ENCODE measurements at regions not wholly inside any gene's neighbourhood (a gene's known extent, or its start where the extent isn't known, plus 50 kb on each side); places are given as distances from the start of the nearest gene placed in this dataset.

DNA sequence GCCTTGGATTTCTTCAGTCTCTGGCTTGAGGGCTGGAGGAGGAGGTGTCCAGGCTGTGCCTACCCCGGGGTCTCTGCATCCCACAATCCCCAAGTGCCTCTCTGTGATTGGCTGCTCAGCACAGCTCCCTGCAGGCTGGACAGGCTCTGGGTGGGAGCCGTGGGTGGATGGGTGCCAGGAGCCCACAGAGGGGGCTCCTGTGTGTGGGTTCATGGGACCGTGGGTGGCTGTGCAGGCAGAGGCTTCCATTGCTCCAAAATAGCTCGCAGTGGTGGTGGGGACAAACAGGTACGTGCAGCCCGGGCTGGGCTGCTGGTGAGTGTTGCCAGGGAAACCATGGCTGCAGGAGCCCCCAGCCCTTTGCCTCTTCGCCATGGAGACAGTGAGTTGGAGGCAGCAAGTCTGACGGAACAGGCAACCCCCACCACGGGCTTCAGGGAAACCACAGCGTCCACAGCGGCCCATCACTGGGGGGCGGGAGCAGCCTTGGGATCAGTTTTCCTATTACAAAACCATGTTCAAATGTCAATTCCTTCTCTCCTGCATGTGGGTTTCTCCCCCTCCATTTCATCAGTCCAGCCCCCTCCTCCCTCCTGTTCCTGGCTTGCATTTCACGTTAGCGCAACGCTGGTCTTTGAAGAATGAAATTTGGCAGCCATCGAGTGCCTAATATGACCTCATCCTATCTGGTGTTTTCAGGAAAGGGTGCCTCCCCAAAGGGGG lies 155.2 kb downstream of the TRIM29 start:
- DNase-seq: no peak

DNA sequence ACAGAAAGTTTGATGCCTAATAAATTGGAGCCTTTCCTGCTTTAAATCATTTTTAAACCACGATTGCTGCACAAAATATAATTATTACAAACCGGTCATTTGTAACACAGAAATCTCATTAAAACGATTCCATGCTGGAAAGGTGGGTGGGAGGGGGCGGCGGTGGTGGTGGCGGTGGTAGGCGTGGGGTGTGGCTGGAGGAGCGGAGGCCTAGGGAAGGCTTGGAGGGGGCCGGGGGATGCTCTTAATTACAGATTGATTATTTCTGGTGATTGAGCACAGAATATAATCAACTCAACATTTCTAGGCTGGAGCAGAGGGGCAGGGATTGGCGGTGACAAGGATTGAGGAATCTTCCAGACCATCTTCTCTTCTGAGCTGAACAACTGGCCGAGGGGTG lies 157.5 kb downstream of the TRIM29 start:
- no peak for DNase-seq

DNA sequence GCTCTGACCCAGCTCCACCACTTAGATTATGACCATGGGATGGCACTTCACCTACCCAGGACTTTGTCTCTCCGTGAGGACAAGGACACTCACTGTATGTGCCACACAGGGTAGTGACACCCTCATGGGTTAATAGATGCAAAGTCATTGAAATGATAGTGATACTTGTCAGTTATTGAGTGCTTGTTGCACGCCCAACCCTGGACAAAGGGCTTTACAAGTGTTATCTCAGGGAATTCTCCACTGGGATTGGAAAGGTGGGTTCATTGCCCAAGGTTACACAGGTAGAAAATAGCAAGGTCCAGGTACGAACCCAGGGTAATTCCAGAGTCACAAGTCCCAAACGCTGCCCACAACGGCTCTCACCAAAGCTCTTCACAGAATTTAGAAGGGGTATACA lies 158.2 kb downstream of the TRIM29 start:
- no peak for DNase-seq

DNA sequence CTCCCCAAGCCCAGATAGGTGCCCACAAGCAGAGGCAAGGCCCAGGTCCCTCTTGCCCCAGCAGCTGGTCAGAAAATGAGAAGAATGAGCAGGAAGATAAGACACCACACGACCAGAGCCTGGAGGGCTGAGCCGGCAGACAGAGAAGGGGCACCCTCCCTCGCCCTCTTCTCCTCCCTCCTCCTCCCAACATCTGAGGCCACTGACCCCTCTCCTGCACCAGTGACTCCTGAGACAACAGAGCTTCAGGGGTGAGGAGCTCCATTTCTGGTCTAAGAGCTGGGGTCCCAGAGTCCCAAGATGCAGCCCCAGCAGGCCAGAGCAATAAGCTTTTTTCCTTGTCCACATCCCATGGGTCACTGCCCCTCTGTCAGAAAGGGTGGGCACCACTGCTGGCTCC lies 159.2 kb downstream of the TRIM29 start:
- DNase-seq: no peak

DNA sequence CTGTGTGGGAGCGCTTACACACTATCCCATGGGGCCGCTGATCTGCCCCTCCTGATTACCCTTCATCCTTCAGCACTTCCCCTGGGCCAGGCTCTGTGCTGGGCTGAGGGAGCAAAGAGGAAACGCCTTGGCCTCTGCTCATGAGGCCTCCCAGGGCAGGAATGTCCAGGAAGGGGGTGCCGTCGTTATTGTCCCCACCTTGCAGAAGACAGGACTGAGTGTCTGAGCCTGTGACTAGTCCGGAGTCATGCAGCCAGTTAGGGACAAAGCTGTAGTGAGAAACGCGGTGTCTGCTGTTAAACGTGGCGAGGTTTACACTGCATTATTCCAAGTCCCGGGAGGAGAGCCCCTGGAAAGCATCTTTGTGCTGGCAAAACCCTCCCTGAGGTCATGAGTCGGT lies 160.0 kb downstream of the TRIM29 start:
- DNase-seq: no peak

DNA sequence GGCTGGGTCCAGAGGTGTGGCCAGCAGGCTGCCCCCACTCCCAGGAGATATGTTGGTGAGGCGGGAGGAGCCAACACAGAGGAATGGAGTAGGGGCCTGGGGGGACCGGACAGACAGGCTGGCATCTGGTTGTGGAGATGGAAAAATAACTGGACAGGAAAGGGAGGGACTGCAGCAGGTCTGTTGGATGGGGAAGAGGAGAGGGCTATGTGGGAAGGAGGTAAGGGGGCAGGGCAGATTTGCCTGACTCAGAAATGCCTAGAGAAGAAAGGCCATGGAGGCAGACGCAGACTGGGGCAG lies 160.4 kb downstream of the TRIM29 start:
- no peak for DNase-seq

DNA sequence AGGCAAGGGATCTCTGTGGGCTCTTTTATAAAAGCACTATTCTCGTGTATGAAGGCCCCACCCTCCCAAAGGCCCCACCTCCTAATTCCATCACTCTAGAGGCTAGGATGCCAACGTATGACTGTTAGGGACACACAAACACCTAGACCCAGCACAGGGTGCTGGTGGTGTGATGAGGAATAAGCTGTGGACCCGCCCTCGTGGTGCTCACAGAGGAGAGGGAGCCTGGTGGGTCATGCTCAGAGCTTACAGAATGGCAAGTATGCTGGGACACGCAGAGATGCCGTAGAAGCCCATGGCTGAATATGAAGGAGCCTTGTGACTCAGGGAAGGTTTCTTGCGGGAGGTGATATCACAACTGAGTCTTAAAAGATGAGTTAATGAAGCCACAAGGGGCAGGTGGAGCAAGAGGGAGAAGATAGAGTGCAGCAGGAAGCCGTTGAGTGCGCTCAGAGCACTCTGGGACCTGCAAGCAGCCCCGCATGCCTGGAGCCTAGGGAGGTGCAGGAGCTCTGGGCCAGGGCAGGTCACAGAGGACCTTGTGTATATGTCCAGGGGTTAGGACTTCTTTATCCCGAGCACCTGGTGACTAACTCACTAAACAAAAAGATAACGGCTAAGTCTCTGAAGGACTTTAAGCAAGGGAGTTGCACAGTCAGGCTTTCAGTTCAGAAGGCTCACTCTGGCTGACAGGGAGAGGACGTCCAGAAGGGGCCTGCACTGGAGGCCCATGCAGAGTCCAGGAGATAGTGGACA lies 160.9 kb downstream of the TRIM29 start:
- DNase-seq: no peak

DNA sequence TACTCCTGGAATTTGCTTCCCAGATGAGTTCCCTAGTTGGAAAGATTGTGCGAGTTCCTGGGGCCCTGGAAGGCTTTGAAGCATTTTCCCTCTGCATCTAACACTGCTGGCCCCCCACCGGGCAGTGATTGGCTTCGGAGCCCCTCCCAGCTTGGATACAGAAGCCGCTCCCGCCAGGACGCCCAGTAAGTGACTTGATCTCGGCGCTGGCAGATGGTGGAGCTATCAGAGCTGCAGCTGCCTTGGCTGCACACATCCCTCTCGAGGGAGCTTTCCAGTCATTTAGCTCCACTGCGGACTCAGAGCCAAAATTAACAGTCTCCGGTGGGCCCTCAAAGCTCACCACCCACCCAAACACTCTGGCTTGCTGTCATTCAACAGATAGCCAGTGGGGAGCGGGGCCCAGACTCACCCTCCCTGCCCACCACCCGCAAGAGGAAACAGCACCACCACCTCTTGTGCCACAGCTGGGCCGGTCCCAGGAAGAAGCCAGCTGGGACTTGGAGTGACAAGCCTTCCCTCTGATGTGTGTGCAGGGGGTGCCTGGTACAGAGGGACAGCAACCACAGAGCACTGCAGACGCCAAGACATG lies 162.3 kb downstream of the TRIM29 start:
- DNase-seq: no peak

DNA sequence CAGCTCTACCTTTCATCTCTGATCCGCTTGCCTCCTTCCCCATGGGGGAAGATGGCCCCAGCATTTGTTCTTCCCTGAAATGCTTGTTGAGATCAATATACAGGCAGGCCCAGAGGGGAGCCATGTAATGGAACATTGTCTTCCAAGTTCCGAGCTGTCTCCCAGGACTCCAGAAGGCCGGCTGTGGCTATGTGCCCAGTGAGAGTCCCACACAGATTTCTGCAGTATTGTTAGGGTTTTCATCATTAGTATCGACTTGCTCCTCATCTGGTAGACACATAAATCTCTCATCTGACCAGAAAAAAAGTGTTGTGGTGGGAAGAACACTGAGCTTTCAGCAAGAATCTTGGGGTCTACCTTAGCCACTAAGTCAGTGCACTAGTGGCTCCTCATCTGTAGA lies 163.4 kb downstream of the TRIM29 start:
- DNase-seq: no peak

DNA sequence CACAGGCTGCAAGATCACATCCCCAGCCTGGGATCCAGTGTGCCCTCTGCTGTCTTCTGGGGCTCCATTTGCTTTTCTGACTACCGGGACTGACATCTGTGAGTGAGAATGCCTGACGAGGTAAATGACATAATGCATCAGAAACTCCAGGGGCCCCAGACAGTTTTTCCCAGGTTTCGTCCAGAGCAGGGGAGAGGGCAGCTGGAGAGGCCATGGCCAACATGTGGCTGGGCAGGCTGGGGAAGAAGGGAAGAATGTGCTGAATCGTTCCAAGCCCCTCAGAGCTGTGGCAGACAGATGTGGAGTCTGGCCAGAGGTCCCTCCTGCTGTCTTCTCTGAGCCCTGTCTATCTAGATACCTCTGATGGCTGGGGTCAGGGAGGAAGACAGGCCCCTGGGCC lies 163.9 kb downstream of the TRIM29 start:
- DNase-seq: no peak

DNA sequence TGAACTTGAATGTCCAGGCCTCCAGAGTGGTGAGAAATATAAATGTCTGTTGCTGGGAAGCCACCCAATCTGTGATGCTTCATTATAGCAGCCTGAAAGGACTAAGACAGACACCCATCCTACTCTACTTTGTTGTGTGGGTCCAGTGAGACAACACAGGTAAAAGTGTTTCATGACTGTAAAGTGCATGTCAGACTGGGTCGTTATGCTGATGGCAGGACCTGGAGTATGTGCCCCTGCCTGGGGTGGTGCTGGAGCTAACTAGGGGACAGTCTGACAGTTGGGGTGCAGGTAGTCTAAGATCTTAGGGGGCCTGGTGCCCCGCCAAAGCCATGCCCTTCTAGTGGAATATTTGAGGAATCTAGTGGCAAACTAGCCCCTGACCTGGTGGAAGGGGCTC lies 165.6 kb downstream of the TRIM29 start:
- DNase-seq: no peak

DNA sequence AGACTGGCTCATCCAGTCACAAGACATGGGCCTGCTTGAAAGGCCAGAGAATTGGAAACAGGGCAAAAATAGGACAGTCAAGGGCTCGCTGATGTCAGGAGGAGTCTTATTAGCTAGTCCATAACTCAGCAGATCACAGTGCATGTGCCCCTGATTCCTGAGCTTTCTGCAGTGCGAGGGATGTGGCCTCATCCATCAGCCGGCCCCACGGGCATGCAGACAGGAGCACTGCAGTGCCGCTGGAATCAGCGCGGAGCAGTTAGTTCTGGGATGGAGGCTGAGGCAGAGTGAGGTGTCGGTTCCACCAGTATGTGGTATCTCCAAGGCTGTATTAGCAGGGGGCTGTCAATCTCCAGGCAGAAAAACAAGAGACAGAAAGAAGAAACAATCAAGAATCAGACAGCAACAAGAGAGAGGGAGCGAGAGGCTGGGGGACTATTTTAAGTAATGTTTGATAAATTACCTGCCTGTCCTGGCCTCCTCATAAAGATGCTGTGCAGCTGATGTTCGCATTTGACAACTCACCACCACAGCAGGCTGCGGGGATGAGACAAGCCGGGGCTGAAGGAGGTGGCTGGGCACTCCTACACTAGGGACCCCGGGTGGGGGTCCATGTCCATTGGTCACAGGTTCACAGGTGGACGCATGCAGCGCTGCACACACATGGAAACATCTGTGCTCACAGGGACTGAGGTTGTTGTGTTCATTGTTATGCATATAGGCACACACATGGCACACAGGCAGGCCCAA lies 167.2 kb downstream of the TRIM29 start:
- no peak for DNase-seq

DNA sequence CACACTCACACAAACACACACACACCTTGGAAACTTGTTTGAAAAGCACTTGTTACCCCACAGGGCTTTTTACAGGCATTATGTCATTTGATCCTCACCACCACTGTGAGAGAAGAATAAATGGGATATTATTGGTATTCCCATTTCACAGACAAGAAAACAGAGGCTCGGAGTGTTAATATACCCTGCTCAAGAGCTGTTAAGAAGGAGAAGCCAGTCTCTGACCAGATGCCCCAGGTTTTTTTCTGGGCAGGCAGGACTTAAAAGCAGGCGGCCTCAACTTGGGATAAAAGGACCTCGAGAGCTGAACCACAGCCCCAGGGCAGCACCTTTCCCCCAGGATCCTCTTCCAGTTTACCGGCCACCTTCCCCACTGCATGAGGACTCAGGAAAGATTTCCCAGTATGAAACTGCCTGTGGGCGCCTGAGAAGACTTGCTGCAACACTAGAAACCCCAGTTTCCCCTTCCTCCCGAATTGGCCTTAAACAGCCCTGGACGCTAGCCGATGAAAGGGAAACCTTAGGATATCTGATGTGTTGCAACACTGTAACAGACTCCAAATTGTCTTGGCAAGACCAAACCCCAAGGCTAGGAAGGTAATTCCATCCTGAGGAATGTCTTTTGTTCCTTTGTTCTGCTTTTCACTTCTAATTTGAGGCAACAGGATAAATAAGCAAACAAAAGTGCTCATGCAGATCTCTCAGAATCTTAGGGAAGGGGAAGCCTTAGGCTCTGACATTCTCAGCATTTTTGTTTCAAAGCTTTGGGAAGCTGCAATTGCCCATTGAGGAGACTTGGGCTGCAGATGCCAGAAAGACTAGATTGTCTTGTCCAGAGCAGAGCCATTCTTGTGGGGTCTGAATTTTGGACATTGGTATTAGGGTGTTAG lies 173.5 kb downstream of the TRIM29 start:
- DNase-seq: no peak

DNA sequence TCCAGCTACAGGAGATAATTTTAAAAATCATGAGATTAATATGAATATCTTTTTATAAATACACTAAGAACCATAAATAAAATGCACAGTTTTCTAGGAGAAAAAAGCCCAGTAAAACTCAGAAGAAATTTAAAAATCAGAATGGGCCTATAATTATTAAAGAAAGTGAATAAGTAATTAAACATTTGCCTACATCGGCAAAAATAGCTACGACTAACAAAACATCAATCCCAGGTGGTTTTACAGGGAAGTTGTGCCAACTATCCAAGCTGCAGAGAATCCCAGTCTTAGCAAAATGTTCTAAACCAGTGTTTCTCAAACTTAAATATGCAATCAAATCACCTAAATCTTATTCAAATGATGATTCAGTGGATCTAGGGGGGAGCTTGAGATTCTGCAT lies 180.0 kb downstream of the TRIM29 start:
- DNase-seq: no peak

DNA sequence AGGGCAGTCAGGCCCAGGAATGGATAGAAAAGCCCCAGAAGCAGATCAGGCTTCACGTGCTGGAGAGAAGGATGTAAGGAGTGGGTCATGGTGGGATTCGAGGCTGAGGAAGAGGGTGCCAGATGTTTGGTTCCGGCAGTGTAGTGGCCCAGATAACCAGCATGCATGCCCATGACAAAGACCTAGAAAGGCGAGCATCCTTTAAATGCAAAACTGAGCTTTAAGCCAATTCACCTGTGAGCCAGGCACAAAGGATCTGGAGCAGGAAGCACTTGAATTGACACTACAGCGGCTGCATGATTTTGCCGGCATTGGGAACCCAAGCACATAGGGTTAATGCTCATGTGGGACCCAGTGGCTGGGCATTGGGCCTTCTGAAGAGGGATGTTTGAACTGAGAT lies 185.5 kb downstream of the TRIM29 start:
- no peak for DNase-seq

DNA sequence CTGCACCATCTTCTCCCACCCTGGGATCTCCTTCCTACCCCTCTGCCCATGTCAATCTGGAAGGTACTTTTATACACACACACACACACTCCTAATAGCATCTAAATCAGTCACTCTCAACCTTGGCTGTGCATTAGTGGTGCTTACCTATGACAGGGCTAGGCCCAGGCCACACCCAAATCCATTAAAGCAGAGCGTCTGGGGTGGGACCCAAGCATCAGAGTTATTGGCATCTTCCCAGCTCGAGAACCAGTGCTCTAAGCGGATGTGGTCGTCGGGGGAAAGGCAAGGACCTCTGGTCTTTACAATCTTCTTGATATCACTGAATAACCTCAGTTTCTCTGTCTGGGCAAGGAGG lies 194.6 kb downstream of the TRIM29 start:
- no peak for DNase-seq

DNA sequence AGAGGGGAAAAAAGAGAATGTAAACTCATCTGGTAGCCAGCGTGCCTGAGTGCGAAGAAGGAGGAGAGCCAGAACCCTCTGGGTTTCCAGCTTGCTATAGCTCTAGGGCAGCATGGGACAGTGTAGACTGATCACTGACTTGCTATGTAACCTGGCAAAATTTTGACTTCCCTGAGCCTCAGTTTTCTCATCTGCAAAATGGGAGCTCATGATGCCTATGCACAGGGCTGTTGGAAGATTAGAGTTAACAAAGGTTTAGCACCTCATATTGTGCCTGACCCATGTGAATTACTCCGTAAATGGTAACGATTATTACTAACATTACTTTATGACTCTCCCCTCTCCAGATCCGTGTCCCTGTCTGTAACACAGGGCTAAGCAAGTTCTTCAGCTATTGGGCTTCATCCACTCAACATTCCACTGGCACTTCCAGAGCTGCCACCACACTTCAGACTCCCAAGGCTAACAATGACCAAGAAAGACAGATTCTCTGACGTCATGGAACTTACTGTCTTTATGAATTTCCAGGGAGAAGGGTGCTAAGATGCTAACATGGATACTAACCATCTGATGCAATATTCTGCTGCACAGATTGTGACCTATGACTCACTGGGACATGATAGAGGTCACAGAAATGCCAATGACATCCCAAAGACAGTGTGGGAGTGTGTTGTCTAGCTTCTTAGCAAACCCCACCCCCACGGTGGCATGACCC lies 195.2 kb downstream of the TRIM29 start:
- DNase-seq: no peak

DNA sequence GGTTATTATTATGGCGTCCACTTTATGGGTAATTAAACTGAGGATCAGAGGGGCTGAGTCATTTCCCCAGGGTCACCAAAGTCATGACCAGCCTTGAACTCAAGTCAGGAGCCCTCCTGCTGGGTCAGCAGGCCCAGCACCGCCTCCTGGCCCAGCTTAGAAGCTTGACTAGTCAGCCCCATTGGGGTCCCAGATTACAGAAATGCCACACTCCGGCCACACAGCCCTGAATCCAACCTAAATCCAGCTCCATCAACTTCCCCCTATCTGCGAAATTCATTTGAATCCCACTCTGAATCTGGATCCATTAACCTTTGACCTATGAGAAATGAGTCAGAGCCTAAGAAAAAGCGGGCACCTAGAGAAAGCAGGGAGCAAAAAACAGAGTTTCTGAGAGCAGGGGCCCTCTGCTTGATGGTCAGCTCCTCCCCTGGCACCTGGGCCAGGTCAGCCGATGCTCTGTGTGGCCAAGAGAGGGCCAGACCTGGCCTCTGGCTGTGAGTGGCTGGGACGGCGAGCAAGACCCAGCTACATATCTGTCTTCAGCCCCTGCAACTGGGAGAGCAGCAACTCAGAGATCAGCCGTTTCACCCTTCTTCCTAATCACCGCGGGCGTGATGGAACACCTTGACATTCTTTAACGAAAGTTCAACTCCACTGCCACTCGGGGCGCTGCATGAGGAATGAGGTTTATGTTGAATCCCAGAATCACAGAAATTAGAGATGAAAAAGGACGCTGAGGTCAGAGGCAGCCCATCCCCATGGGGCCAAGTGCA lies 196.1 kb downstream of the TRIM29 start:
- no peak for DNase-seq

DNA sequence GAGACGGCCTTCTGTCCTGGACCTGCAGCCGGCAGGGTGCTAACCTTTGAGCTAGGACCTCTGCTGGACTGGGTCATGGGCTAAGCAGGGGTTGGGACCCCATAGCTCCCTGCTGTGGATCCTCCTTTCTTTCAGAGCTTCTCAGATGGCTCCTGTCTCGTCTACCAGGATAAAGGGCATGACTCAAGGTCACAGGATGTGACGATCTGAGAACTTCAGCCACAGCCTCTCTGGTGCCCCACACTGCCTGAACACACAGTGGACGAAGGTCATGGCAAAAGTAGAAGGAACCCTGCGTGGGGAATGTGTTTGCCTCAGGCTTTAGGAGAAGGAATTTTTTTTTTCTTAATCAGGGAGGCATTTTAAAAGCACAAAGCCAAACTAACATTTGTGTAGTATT lies 196.7 kb downstream of the TRIM29 start:
- no peak for DNase-seq

DNA sequence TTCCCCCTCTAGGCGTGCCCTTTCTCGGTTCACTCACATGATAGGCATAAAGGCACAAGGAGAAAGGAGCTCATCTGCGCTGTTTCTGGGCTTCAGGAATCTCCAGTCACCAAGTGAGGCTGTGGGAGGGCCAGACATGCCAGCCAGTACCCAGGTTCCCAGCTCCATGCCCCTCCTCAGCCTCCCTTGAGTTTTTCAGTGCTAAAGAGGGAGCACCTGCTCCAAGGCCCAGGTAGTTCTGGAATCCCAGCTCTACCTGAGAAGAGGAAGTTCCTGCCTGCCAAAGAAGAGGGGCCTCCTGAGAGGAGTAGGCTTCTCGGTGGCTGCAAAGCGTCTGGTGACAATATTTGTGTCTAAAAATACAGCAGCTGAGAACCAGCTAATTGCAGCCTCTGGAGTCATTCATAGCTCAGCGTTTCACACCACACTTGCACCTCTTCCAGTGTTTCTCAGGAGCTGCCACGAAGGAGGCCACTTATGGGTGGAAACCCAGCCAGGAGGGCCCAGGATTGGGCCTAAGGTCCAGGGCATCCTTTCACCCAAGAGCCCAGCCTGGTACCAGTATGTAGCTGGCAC lies 197.4 kb downstream of the TRIM29 start:
- no peak for DNase-seq

Measured in left kidney (tissue), 1 donor.